ENCODE measurements at regions not wholly inside any gene's neighbourhood (a gene's known extent, or its start where the extent isn't known, plus 50 kb on each side); places are given as distances from the start of the nearest gene placed in this dataset.
A peak's percentile ranks its signal among the peaks of the same experiment; 100 is the strongest.

DNA sequence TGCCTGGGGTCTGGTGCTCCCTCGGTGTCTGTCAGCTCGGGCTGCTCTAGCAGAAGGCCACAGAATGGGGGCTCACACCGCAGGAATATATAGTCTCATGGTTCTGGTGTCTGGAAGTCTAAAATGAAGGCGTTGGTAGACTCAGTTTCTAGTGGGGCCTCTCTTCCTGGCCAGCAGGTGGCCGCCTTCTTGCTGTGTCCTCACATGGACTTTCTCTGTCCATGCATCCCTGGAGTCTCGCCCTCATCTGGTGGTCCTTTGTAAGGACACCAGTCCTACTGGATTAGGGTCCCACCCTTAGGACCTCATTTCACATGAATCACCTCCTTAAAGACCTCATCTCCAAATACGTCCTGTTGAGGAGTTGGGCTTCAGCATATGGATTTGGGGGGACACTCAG lies 65.7 kb downstream of the RRM2 start:
- H3K9me3 ChIP-seq (ENCODE audit: control insufficient read depth, low read depth, low read length) = no peaks in the 10 kb centered on the region
- no peak overlapping the region for H3K27ac ChIP-seq (ENCODE audit: insufficient read length, low read depth, low read length)
- H2BK20ac ChIP-seq (ENCODE audit: low read depth, low read length, poor library complexity, severe bottlenecking) = no peak overlapping the region
- H3K79me1 ChIP-seq (ENCODE audit: insufficient read depth, low read depth, low read length, poor library complexity, severe bottlenecking) = no peaks in the 10 kb centered on the region
- no peak overlapping the region for H2BK12ac ChIP-seq (ENCODE audit: insufficient read length, low read depth, low read length)
- Mint-ChIP-seq H3K4me3 (no peak overlapping the region), H3K4me1 (no peaks in the 10 kb centered on the region), H3K9me3 (peaks cover 6 to 8% of the 10 kb centered on the region in 2 experiments; a peak in 3 of 5 replicates), H3K27ac (no peak overlapping the region; a peak in 1 of 7 replicates), H3K27me3 (ENCODE audit: low read depth) (no peaks in the 10 kb centered on the region), H3K36me3 (ENCODE audit: insufficient read depth in 1 of 3, low read depth in 3 of 3) (peaks cover 3 to 15% (median 15%) of the 10 kb centered on the region in 3 experiments; a peak in 5 of 7 replicates)
- H2AFZ ChIP-seq (ENCODE audit: low read length) = no peak overlapping the region
- TF ChIP-seq, protein P1, sequence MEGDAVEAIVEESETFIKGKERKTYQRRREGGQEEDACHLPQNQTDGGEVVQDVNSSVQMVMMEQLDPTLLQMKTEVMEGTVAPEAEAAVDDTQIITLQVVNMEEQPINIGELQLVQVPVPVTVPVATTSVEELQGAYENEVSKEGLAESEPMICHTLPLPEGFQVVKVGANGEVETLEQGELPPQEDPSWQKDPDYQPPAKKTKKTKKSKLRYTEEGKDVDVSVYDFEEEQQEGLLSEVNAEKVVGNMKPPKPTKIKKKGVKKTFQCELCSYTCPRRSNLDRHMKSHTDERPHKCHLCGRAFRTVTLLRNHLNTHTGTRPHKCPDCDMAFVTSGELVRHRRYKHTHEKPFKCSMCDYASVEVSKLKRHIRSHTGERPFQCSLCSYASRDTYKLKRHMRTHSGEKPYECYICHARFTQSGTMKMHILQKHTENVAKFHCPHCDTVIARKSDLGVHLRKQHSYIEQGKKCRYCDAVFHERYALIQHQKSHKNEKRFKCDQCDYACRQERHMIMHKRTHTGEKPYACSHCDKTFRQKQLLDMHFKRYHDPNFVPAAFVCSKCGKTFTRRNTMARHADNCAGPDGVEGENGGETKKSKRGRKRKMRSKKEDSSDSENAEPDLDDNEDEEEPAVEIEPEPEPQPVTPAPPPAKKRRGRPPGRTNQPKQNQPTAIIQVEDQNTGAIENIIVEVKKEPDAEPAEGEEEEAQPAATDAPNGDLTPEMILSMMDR (conservative IDR thresholded peaks at IDR 0.05) = peak; percentile 58
- H4K5ac ChIP-seq (ENCODE audit: insufficient read length, low read depth, low read length) = no peak overlapping the region
- no peak for DNase-seq
- no peaks in the 10 kb centered on the region for H4K20me1 ChIP-seq (ENCODE audit: control insufficient read depth, insufficient read depth, insufficient read length)
- no peaks in the 10 kb centered on the region for H3K23me2 ChIP-seq (ENCODE audit: insufficient read length, low read depth, low read length, poor library complexity, severe bottlenecking)
- H3K79me2 ChIP-seq (ENCODE audit: insufficient read depth, low read length) = no peaks in the 10 kb centered on the region; the same call in 1 of the 2 replicates
- no peak overlapping the region for H4K91ac ChIP-seq (ENCODE audit: insufficient read length, low read depth, low read length)
- no peak overlapping the region for H3K23ac ChIP-seq (ENCODE audit: insufficient read length, low read depth, low read length)
- no CpG with 5 or more reads among the region's 7 CpGs for WGBS (ENCODE audit: extremely low coverage, insufficient read length, low lambda C conversion rate)
- no peak overlapping the region for H3T11ph ChIP-seq (ENCODE audit: low read length)
- no peak overlapping the region for H3K56ac ChIP-seq (ENCODE audit: insufficient read length, low read depth, low read length)
- H3K9ac ChIP-seq (ENCODE audit: extremely low read depth, insufficient read length, low read length) = no peak overlapping the region
- no peak overlapping the region for H3K18ac ChIP-seq (ENCODE audit: insufficient read length, low read depth, low read length)
- H3K4ac ChIP-seq (ENCODE audit: low read depth, low read length) = no peak overlapping the region
- H3K14ac ChIP-seq (ENCODE audit: insufficient read depth, low read length) = no peak overlapping the region
- H3K4me1 ChIP-seq (ENCODE audit: insufficient read depth, low read length) = no peaks in the 10 kb centered on the region
- H3K4me2 ChIP-seq (ENCODE audit: insufficient read depth, insufficient read length, low read length) = no peak overlapping the region
- H2BK15ac ChIP-seq (ENCODE audit: low read depth, low read length) = no peak overlapping the region
- no peak overlapping the region for H2AK5ac ChIP-seq (ENCODE audit: insufficient read length, low read length)
- H4K8ac ChIP-seq (replicated peaks; ENCODE audit: insufficient read length, low read depth, low read length) = no peak overlapping the region
- H2BK120ac ChIP-seq (ENCODE audit: low read depth, low read length, poor library complexity, severe bottlenecking) = no peak overlapping the region
- H3K27me3 ChIP-seq (ENCODE audit: insufficient read depth, low read length) = no peaks in the 10 kb centered on the region
- no peak overlapping the region for H2BK5ac ChIP-seq (ENCODE audit: insufficient read length, low read length)
